ENCODE measurements at regions not wholly inside any gene's neighbourhood (a gene's known extent, or its start where the extent isn't known, plus 50 kb on each side); places are given as distances from the start of the nearest gene placed in this dataset.

DNA sequence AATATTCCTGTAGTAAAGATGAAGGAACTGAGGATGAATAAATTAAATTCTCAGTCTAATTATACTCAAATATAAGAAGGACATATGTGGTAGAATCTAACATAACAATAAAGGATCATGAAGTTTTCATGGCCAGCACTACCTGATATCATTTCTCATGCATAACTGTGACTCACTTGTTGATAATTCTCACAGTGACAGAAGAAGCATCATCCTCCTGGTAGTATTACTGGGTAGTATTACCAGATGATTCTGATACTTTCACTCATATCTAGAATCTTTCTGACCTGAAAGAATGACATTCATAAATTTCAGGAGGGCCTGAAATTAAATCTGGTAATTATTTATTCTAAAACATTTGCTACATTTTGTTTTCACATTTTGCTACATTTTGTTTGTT, 1375.0 kb downstream of the EPHA7 start:
- intact Hi-C loops (cut with micrococcal nuclease) = no loop called here

DNA sequence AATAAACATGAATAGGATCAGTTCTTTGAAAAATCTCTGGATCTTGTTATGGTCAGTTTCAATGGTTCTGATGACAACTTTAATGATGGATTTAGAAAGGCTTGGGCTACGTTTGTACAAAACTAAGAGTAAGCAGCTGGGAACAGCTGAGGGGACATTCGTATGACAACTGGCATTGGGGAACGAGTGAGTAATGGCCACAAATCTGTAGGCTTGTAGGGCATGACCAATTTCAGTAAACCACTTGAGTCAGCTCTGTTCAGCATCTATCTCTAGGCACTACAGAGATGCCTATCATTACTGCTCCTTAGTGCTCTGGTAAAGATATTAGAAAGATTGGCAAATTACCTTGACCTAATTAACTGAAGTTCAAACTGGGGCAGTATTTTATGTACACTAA, 1375.6 kb downstream of the EPHA7 start:
- no peaks in the 10 kb centered on the region for H3K79me2 ChIP-seq (ENCODE audit: insufficient read depth, low read length)
- no peak overlapping the region for H3K9ac ChIP-seq (ENCODE audit: insufficient read depth, low read length, poor library complexity, severe bottlenecking)
- H3K27me3 Mint-ChIP-seq (ENCODE audit: low read depth in 3 of 3) = no peaks in the 10 kb centered on the region
- H3K4me3 Mint-ChIP-seq = no peak overlapping the region
- intact Hi-C loops (cut with micrococcal nuclease) = no loop called here
- no peak for DNase-seq
- 86% methylated on average over 2 of the region's 3 CpGs for WGBS (ENCODE audit: insufficient coverage)
- no peaks in the 10 kb centered on the region for H4K20me1 ChIP-seq (ENCODE audit: insufficient read depth, low read length)
- no peak overlapping the region for H3K27ac ChIP-seq (ENCODE audit: low read depth in 1 of 2, low read length in 2 of 2)
- H3K9me3 Mint-ChIP-seq = no peaks in the 10 kb centered on the region
- no peak overlapping the region for H3K4me2 ChIP-seq (replicated peaks; ENCODE audit: extremely low read depth, low read length, poor library complexity, severe bottlenecking)
- no peaks in the 10 kb centered on the region for H3K27me3 ChIP-seq (ENCODE audit: control insufficient read depth in 2 of 2, insufficient read depth in 2 of 2, low read length in 2 of 2)
- H3K4me3 ChIP-seq (replicated peaks in 1 of 3; ENCODE audit: low read depth in 2 of 3, low read length in 3 of 3) = no peak overlapping the region
- H3K36me3 ChIP-seq (replicated peaks in 1 of 2; ENCODE audit: control insufficient read depth in 1 of 2, insufficient read depth in 2 of 2, low read length in 2 of 2) = no peaks in the 10 kb centered on the region
- no peaks in the 10 kb centered on the region for H3K4me1 Mint-ChIP-seq
- H2AFZ ChIP-seq (ENCODE audit: insufficient read depth, low read depth, low read length, poor library complexity, severe bottlenecking) = no peak overlapping the region
- TF ChIP-seq, protein P1, sequence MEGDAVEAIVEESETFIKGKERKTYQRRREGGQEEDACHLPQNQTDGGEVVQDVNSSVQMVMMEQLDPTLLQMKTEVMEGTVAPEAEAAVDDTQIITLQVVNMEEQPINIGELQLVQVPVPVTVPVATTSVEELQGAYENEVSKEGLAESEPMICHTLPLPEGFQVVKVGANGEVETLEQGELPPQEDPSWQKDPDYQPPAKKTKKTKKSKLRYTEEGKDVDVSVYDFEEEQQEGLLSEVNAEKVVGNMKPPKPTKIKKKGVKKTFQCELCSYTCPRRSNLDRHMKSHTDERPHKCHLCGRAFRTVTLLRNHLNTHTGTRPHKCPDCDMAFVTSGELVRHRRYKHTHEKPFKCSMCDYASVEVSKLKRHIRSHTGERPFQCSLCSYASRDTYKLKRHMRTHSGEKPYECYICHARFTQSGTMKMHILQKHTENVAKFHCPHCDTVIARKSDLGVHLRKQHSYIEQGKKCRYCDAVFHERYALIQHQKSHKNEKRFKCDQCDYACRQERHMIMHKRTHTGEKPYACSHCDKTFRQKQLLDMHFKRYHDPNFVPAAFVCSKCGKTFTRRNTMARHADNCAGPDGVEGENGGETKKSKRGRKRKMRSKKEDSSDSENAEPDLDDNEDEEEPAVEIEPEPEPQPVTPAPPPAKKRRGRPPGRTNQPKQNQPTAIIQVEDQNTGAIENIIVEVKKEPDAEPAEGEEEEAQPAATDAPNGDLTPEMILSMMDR (IDR thresholded peaks at IDR 0.05) = no peak
- H3K4me1 ChIP-seq (ENCODE audit: control insufficient read depth in 1 of 2, insufficient read depth in 2 of 2, low read length in 2 of 2) = no peaks in the 10 kb centered on the region
- no peaks in the 10 kb centered on the region for H3K9me3 ChIP-seq (replicated peaks in 1 of 2; ENCODE audit: control insufficient read depth in 1 of 2, insufficient read depth in 1 of 2, low read length in 2 of 2)
- H3K36me3 Mint-ChIP-seq = no peaks in the 10 kb centered on the region
- no peak overlapping the region for H3K27ac Mint-ChIP-seq

More for the DNA sequence above, 1375.0 kb downstream of the EPHA7 start:
- no peak overlapping the region for H3K4me3 Mint-ChIP-seq
- Histone ChIP-seq H3K79me2 (ENCODE audit: insufficient read depth, low read length) (no peaks in the 10 kb centered on the region), H4K20me1 (ENCODE audit: insufficient read depth, low read length) (no peaks in the 10 kb centered on the region), H3K4me1 (ENCODE audit: control insufficient read depth in 1 of 2, insufficient read depth in 2 of 2, low read length in 2 of 2) (no peaks in the 10 kb centered on the region), H3K4me3 (replicated peaks in 1 of 3; ENCODE audit: low read depth in 2 of 3, low read length in 3 of 3) (no peak overlapping the region), H3K9me3 (replicated peaks in 1 of 2; ENCODE audit: control insufficient read depth in 1 of 2, insufficient read depth in 1 of 2, low read length in 2 of 2) (no peaks in the 10 kb centered on the region), H3K27ac (ENCODE audit: low read depth in 1 of 2, low read length in 2 of 2) (no peak overlapping the region), H3K9ac (ENCODE audit: insufficient read depth, low read length, poor library complexity, severe bottlenecking) (no peak overlapping the region), H3K4me2 (replicated peaks; ENCODE audit: extremely low read depth, low read length, poor library complexity, severe bottlenecking) (no peak overlapping the region), H3K27me3 (ENCODE audit: control insufficient read depth in 2 of 2, insufficient read depth in 2 of 2, low read length in 2 of 2) (no peaks in the 10 kb centered on the region), H3K36me3 (replicated peaks in 1 of 2; ENCODE audit: control insufficient read depth in 1 of 2, insufficient read depth in 2 of 2, low read length in 2 of 2) (no peaks in the 10 kb centered on the region), H2AFZ (ENCODE audit: insufficient read depth, low read depth, low read length, poor library complexity, severe bottlenecking) (no peak overlapping the region)
- no peaks in the 10 kb centered on the region for H3K9me3 Mint-ChIP-seq
- no peaks in the 10 kb centered on the region for H3K4me1 Mint-ChIP-seq
- no peaks in the 10 kb centered on the region for H3K27me3 Mint-ChIP-seq (ENCODE audit: low read depth in 3 of 3)
- no peak for DNase-seq
- TF ChIP-seq, protein P1 (IDR thresholded peaks at IDR 0.05) = no peak
- no peak overlapping the region for H3K27ac Mint-ChIP-seq
- H3K36me3 Mint-ChIP-seq = no peaks in the 10 kb centered on the region
